Epithelial cell of prostate (primary cell): ENCODE measurements at regions not wholly inside any gene's neighbourhood (a gene's known extent, or its start where the extent isn't known, plus 50 kb on each side); places are given as distances from the start of the nearest gene placed in this dataset.
"Not testable (repeated sequence)": the region's sequence is repeated elsewhere in the genome, so short reads cannot be mapped to it uniquely, and the experiment has no call there.

ENCODE experiments used
- DNase-seq: peaks from one replicate; pipeline ENCODE4 v3.0.0-alpha.2; 2011; ENCODE audit warnings: low read depth, low spot score
- H3K27ac ChIP-seq: fragments of 450-650 bp; 2 replicates; pipeline ENCODE4 v1.5.1; 2017; ENCODE audit warnings: mild to moderate bottlenecking

DNA sequence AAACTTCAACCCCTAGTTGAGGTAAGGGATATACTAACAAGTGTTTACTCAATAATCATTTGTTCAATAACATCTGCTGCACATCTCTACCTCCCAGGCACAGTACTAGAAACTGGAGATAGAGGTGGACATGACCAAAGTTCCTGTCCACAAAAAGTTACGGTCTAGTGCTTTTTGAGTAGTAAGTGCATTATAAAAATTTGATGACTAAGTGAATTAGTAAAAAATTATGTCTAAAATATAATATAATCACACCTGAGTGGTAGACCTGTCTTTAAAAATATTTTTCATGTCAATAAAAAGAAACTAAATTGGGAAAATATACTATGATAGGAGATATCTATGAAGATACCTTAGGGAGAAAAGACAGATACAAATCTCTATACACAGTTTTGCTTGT is 121.5 kb upstream of the FHIT start:
- no peak for DNase-seq
- no peak overlapping the region for H3K27ac ChIP-seq

DNA sequence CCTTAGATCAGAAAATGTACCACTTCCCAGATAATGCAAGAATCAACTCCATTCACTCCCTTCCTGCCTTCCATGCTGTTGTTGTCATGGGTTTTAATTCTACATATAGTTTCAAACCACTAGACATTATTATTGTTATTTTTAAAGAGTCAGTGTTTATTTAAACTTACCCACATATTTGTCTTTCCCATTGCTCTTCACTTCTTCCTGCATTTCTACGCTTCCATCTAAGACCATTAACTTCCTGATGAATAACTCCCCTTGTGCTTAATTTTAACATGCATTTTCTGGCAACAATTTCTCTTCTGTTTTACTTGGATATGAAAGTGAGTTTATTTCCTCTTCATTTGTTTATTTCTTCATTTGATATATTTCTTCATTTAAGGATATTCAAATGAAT is 127.1 kb upstream of the FHIT start:
- DNase-seq, result no peak

DNA sequence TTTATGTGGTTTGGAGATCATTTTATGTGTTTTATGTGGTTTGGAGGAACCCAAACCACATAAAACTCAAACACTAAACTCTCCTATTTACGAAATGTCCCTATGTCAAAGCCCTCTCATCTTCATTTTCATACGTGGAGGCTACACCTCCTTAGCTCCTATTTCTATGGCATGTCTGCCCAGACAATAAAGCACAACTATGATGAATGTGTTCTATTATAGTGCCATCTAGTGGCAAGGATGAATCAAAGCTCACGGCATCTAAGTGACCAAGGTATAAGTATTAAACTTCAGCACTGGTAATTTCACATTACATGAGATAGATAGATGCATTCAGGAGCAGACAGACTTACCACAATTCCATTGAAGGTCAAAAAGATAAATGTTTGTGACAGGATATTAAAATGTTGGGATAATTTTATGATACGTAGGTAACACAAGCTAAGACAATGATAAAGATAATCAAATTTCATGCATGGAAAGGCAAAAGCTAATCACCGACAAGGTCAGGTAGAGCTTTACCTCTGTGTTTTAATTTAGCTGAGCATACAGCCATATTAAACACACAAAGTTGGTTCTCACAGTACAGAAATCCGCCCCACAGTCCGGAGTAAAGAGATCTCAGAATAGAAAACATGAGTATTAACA is 130.6 kb upstream of the FHIT start:
- H3K27ac ChIP-seq, result no peak overlapping the region
- DNase-seq, result no peak

More for the DNA sequence above, 127.1 kb upstream of the FHIT start:
- H3K27ac ChIP-seq, result no peak overlapping the region

DNA sequence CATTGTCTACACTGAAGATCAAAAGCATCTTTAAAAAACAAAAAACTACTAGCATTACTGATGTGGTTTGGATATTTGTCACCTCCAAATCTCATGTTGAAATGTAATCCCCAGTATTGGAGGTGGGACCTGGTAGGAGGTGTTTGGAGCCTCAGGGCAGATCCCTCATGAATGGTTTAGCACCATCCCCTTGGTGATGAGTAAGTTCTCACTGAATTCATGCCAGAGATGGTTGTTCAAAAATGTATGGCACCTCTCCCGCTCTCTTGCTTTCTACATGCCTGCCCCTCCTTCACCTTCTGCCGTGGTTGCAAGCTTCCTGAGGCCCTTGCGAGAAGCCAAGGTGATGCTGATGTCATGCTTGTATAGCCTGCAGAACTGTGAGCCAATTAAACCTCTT is 136.6 kb upstream of the FHIT start:
- DNase-seq, result no peak

DNA sequence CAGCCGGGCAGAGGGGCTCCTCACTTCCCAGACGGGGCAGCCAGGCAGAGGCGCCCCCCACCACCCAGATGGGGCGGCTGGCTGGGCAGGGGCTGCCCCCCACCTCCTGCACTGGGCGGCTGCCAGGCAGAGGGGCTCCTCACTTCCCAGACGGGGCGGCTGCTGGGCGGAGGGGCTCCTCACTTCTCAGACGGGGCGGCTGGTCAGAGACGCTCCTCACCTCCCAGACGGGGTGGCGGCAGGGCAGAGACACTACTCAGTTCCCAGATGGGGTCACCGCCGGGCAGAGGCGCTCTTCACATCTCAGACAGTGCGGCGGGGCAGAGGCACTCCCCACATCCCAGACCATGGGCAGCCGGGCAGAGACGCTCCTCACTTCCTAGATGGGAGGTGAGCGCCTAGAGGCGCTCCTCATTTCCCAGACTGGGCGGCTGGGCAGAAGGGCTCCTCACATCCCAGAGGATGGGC is 142.3 kb upstream of the FHIT start:
- not testable (repeated sequence) for DNase-seq, H3K27ac ChIP-seq

More for the DNA sequence above, 136.6 kb upstream of the FHIT start:
- H3K27ac ChIP-seq, result no peak overlapping the region

DNA sequence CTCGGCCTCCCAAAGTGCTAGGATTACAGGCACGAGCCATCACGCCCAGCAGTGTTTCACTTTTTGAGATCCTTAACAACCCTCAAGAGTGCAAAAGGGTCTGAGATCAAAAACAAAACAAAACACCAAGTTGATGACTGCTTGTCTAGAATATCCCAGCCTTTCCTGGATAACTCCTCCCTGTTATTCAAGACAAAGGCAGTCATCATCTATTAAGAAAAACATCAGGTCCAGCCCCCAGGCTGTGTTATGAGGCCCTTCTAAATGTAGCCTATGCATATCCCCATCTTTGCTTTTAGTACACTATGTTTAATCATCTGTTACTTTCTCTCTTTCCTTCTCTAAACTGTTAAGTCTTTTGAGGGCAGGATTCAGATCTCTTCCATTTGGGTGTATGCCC is 150.1 kb upstream of the FHIT start:
- H3K27ac ChIP-seq, result no peak overlapping the region
- no peak for DNase-seq

DNA sequence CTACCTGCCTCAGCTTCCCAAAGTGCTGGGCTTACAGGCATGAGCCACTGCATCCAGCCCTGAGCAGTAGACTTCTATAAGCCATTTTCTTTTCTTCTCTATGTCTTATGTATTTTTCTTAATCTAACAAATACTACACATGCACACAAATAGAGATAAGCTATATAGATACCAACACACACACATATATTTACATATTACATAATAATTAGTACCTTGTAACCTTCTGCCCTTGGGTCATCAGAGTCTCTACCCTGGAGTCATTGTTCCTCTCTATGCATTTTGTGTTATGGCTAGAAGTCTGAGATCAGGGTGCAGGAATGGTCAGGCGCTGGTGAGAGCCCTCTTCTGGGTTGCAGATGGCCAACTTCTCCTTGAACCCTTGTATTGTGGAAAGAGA is 154.0 kb upstream of the PTPRG start:
- no peak overlapping the region for H3K27ac ChIP-seq
- DNase-seq, result no peak

DNA sequence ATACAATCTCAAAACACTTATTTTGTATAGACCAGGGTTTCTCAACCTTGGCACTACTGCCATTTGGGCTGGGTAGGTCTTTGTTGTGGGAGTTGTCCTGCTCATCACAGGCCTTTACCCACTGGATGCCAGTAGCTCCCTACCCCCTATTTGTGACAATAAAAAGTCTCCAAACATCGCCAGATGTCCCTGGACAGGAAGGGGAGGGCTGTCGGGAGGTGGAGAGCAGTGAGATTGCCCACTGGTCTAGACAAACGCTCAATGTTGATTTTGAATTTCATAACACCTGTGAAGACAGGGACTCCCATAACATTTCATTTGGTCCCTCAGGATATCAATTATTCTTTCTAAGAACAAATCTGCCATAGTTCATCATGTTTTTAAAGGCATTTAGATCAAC is 151.7 kb upstream of the PTPRG start:
- no peak overlapping the region for H3K27ac ChIP-seq
- no peak for DNase-seq

DNA sequence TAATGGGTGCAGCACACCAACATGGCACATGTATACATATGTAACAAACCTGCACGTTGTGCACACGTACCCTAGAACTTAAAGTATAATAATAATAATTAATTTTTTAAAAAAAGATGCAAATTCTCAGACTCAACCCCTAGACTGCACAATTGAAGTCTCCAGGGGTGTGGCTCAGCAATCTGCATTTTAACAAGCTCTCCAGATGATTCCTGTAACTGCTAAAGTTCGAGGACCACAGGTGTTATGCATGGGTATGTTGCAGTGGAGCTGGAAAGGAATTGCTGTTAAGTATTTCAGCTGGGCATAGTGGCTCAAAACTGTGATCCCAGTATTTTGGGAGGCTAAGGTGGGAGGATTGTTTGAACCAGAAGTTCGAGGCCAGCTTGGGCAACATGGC is 151.0 kb upstream of the PTPRG start:
- H3K27ac ChIP-seq, DNase-seq: not testable (repeated sequence)

DNA sequence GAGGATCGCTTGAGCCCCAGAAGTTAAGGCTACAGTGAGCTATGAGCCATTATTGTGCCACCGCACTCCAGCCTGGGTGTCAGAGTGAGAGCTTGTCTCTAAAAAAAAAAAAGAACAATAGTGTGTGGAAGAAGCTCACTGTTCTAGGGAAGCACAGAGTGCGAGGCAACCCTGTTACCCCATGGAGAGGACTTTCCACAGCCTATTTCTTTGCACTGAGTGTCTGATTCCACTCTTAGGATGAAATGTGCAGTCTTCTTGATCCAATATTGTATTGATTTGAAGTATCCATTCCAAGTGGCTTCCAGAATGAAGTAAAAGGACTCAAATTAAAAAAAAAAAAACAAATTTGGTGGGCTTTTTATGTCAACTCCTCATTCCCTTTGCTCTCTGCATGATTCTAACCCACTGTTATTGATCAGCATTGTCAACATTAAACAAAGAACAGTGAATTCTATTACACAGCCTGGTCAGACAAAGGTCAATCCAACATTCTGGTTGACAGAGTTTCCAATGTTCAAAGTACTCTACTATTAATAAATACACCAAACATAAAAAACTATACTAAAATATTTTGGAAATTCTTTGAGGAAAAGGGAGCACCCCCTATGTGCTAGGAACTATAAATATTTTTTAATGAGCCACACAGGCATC is 150.2 kb upstream of the PTPRG start:
- no peak for DNase-seq
- no peak overlapping the region for H3K27ac ChIP-seq

DNA sequence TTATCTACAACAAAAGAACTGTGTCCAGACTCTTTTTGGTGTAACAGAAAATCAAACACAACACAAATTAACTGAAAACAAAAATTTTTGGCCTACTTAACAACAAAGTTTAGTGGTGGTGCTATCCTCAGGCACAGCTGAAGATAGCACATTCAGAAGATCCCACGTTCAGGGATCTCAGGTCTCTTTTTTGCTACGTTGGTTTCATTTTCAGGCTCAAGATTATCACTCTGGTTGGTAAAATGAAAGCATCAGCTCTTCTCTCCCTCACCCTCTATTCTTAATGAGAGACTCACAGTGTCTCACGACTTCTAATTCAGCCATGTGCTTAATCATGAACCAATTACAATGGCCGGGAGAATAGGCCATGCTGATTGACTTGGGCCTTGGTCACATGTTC is 146.9 kb upstream of the PTPRG start:
- H3K27ac ChIP-seq, result no peak overlapping the region
- DNase-seq, result no peak

DNA sequence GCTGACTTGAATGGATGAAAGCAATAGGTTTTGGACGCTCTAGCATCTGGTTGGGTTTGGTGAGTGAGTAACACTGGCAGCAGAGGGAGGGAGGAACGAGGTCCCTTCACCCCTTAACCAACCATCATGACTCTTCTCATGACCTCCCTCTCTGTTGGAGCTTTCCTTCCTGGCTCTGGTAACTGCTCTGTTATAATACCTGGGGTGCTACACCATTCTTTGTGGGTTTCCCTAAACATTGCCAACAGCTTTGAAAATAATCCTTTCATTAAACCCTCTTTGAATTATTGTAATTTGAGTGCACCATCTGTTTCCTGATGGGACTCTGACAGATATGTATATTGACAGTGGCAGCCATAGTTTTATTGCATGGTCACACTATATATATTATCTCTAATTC is 146.2 kb upstream of the PTPRG start:
- DNase-seq, result no peak
- H3K27ac ChIP-seq, result no peak overlapping the region

DNA sequence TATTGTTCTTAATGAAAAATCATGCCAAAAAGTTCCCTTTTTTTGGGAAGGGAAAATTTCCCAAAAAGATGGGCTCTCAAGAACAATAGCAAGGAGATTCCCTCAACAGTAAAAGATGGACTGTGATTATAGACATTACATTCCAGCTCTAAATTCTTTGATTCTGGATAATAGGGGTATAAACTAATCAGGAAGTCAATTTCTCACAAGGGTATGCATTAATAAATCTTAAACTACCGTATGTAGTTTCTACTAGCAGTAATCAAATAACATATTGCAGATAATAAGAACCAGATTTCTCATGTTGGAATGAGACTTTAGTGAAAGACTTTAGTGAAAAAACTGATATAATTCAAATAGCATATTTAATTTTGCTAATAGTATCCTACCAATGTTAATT is 144.8 kb upstream of the PTPRG start:
- no peak for DNase-seq
- no peak overlapping the region for H3K27ac ChIP-seq

DNA sequence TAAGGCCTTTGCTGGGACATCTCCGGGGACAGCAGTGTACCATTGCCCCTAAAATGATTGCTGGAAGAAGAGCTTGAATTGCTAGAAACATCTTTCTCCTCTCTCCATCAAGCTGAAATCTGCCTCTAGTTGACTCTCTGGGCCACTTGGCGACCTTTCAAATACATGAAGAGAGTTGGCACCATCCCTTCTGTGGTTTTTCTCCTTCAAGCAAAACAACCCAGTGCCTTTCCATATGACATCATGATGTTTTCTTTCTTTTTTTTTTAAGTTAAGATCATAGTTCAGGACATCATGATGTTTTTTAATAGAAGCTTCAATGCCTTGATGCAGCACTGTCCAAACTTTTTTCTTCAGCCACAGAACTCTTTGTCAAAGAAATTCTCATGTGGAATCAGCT is 144.0 kb upstream of the PTPRG start:
- H3K27ac ChIP-seq, result no peak overlapping the region
- DNase-seq, result no peak

DNA sequence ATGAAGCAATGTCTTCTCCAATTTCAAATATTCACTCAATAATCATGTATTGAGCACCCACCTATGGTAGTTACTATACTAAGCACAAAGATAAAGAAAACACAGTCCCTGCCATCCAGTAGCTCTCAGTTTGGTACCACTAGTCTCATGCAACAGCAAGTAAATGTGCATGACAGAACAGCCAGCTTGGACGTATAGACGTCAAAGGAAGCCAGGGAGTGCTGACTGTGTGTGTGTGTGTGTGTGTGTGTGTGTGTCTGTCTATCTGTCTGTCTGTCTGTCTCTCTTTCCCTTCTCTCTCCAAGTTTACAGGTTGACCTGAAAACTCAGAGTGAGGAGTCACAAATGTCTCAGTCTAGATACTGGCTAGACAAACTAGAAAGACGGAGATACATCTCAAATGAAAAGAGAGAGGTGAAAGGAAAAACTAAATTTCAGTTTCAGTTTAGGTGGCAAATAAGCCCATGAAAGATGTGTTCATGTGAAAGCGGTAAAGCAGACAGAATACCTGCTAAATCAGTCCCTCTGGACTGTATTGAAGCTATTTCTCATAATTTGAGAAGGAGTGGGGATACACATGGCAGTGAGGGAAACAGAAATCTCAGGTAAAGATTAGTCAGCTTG is 141.1 kb upstream of the PTPRG start:
- DNase-seq, result no peak
- no peak overlapping the region for H3K27ac ChIP-seq

DNA sequence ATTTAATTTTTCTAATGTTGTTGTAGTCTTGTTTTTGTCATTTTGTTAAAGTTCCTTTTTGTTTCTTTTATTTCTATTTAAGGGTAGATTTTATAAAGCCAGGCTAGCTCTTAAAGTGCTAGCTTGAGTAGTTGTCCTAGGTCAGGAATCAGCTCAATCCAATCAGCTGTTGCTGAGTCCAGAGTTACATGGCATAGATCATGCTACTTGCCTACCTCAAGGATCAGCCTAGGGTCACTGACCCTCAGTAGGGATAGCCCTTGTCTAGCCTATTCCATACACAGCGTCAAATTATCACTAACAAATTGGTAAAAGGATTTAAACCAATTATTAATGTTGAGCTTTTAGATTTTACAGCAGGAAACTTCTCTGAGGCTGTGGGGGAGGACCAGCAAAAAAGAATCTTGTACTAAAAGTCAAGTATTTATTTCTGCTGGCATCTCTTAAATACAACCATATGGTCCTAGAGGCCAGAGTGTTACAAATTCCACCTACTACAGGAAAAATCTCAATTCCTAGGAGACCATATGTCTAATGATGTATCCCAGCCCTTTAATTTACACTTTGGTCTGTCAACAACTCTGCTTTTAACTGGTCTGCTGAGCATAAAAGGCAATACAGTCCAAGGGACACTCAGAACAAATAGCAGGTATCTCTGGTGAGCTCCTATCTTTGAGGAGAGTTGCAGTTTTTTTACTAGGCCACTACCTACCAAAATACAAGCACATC is 138.3 kb upstream of the PTPRG start:
- no peak overlapping the region for H3K27ac ChIP-seq
- no peak for DNase-seq

DNA sequence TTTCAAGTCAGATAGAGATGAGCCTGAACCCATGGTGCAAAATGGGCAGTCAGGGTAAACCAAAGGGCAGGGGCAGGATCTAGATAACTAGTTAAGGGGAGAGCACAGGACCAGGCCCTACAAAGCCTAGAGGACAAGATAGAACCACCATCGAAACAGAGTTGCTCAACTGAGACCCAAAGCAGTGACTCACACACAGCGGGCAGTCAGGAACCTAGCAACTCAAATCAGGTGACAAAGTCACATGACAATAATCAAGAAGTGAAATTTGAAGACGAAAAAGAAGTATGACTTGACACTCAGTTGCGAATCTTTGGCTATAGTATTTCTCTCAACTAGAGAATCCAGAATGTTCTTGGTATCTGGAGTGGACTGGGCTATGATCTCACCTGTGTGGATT is 136.0 kb upstream of the PTPRG start:
- no peak overlapping the region for H3K27ac ChIP-seq
- no peak for DNase-seq

DNA sequence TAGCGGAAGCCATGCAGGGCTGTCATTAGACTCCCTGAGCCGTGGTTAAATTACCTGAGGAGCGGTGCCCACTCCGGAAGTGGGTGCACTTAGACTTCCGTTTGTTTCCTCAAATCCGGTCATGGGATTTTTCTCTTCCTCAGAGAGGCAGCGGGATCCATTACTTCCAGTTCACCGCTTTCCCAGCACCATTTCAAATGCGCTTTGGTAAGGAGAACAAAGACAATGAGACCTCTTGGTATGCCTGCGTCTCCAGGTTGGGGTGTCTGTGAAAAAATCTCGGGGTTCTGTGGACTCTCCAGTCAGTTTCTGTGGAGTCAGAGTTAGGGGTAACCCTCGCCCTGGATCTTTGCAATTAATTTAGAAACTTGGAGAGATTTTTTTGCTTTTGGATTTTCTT is 132.3 kb upstream of the PTPRG start:
- H3K27ac ChIP-seq, result no peak overlapping the region
- DNase-seq, result no peak

DNA sequence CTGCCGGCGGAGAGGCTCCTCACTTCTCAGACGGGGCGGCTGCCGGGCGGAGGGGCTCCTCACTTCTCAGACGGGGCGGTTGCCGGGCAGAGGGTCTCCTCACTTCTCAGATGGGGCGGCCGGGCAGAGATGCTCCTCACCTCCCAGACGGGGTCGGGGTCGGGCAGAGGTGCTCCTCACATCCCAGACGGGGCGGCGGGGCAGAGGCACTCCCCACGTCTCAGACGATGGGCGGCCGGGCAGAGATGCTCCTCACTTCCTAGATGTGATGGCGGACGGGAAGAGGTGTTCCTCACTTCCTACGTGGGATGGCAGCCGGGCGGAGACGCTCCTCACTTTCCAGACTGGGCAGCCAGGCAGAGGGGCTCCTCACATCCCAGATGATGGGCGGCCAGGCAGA is 126.5 kb upstream of the PTPRG start:
- not testable (repeated sequence) for DNase-seq, H3K27ac ChIP-seq

DNA sequence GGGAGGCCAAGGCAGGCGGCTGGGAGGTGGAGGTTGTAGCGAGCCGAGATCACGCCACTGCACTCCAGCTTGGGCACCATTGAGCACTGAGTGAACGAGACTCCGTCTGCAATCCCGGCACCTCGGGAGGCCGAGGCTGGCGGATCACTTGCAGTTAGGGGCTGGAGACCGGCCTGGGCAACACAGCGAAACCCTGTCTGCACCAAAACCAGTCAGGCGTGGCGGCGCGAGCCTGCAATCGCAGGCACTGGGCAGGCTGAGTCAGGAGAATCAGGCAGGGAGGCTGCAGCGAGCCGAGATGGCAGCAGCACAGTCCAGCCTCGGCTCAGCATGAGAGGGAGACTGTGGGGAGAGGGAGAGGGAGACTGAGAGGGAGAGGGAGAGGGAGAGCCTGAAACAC is 126.0 kb upstream of the PTPRG start:
- DNase-seq, H3K27ac ChIP-seq: not testable (repeated sequence)
